Testis (tissue), 2 donors: ENCODE measurements at regions not wholly inside any gene's neighbourhood (a gene's known extent, or its start where the extent isn't known, plus 50 kb on each side); places are given as distances from the start of the nearest gene placed in this dataset.

Experiments
- CTCF ChIP-seq, 3 experiments: fragments of 450-650 bp in 2 of 3; fragments of 200-600 bp in 1 of 3; sonication (generic) in 1 of 3; IDR thresholded peaks; one replicate each; pipeline ENCODE4 v1.5.1; 2016 to 2019; ENCODE audit warnings: antibody characterized with exemption in 3 of 3, mild to moderate bottlenecking in 2 of 3, moderate library complexity in 1 of 3
- POLR2A ChIP-seq: fragments of 450-650 bp; IDR thresholded peaks from one replicate; pipeline ENCODE4 v1.6.1; 2017; ENCODE audit warnings: antibody characterized with exemption, mild to moderate bottlenecking, moderate library complexity

GRCh38 chr16:51655249-51655648 is 504.2 kb upstream of the SALL1 start:
- TF ChIP-seq POLR2A (no peak), CTCF (IDR thresholded peaks at IDR 0.05) (no peak)
